GM12878 (cell line): ENCODE measurements at regions not wholly inside any gene's neighbourhood (a gene's known extent, or its start where the extent isn't known, plus 50 kb on each side); places are given as distances from the start of the nearest gene placed in this dataset.
A peak's percentile ranks its signal among the peaks of the same experiment; 100 is the strongest.

Source experiments
- ATAC-seq: fragments of 200-7000 bp; cut with Tn5 transposase; 3 replicates; pipeline ENCODE4 v1.9.1; 2020; ENCODE audit warnings: mild to moderate bottlenecking, moderate library complexity
- BruUV-seq: library from RNA; stranded (reverse); fragments of 400-500 nt; replicated peaks from 2 replicates; lab custom pipeline; 2021; lab: Mats Ljungman, UMichigan
- CTCF ChIA-PET: fragments of 300-600 bp; sonication (Branson Sonifier 250); formaldehyde crosslinking; extraction: SDS; loops from one replicate; lab custom pipeline; 2021; ENCODE audit warnings: inconsistent platforms; lab: Yijun Ruan, JAX
- POLR2A ChIA-PET: fragments of 350-600 bp; formaldehyde crosslinking; extraction: SDS; loops from one replicate; lab custom pipeline; 2021; ENCODE audit warnings: inconsistent platforms; lab: Charles Lee
- RAD21 ChIA-PET: fragments of 300-600 bp; sonication (Branson Sonifier 250); formaldehyde crosslinking; loops from one replicate; lab custom pipeline; 2023; ENCODE audit warnings: antibody characterized with exemption; ENCODE audit not compliant: unreplicated experiment; lab: Charles Lee
- SMC1A ChIA-PET: fragments of 300-600 bp; sonication (Branson Sonifier 250); formaldehyde crosslinking; loops from one replicate; lab custom pipeline; 2023; ENCODE audit not compliant: unreplicated experiment, uncharacterized antibody; lab: Charles Lee
- DNase-seq: peaks from one replicate; pipeline ENCODE4 v3.0.0-alpha.2; 2011; ENCODE audit warnings: low read depth, low spot score
- FAIRE-seq: peaks from 3 replicates; lab custom pipeline; 2011; peaks lifted over from hg19 to GRCh38; lab: Jason Lieb, UNC
- H2AFZ ChIP-seq: 2 replicates; pipeline ENCODE4 v1.6.0; 2011; ENCODE audit warnings: low read depth, low read length, control low read depth; ENCODE audit not compliant: control insufficient read depth
- H3K27ac ChIP-seq: 2 replicates; pipeline ENCODE4 v1.5.1; 2011; ENCODE audit warnings: control low read depth; ENCODE audit not compliant: control insufficient read depth, insufficient read depth
- H3K27me3 ChIP-seq, 2 experiments: replicated peaks in 1 of 2; 2 replicates each; pipeline versions ENCODE4 v1.6.0 to v1.6.1; 2011; ENCODE audit warnings: low read length in 1 of 2; ENCODE audit not compliant: control insufficient read depth in 2 of 2, insufficient read depth in 2 of 2
- H3K36me3 ChIP-seq, 2 experiments: 2 replicates each; pipeline ENCODE4 v1.5.1; 2011; ENCODE audit warnings: low read length in 1 of 2; ENCODE audit not compliant: control insufficient read depth in 2 of 2, insufficient read depth in 2 of 2
- H3K4me1 ChIP-seq: 2 replicates; pipeline ENCODE4 v1.6.1; 2011; ENCODE audit warnings: mild to moderate bottlenecking, low read length, moderate library complexity, mixed read lengths; ENCODE audit not compliant: control insufficient read depth, insufficient read depth
- H3K4me2 ChIP-seq: 2 replicates; pipeline ENCODE4 v1.6.0; 2011; ENCODE audit warnings: control low read depth; ENCODE audit not compliant: control insufficient read depth, insufficient read depth
- H3K4me3 ChIP-seq: fragments of 200-600 bp; sonication (generic); 2 replicates; pipeline ENCODE4 v1.5.1; 2016
- H3K79me2 ChIP-seq: 2 replicates; pipeline ENCODE4 v1.6.0; 2011; ENCODE audit warnings: low read length; ENCODE audit not compliant: control insufficient read depth, insufficient read depth
- H3K9ac ChIP-seq: 2 replicates; pipeline ENCODE4 v1.8.0; 2011; ENCODE audit warnings: low read length, control low read depth, mixed read lengths; ENCODE audit not compliant: control insufficient read depth, insufficient read depth
- H3K9me3 ChIP-seq: replicated peaks from 3 replicates; pipeline ENCODE4 v1.5.1; 2011; ENCODE audit warnings: mild to moderate bottlenecking, low read length; ENCODE audit not compliant: control insufficient read depth, insufficient read depth
- H4K20me1 ChIP-seq: 2 replicates; pipeline ENCODE4 v1.6.0; 2011; ENCODE audit not compliant: control insufficient read depth, insufficient read depth
- BCL11A ChIP-seq: IDR thresholded peaks from 2 replicates; pipeline ENCODE4 v1.6.1; 2011; ENCODE audit warnings: low read depth, low read length
- CBFB ChIP-seq: IDR thresholded peaks from 2 replicates; pipeline ENCODE4 v1.6.1; 2016; ENCODE audit warnings: antibody characterized with exemption, low read depth
- CREM ChIP-seq: IDR thresholded peaks from 2 replicates; pipeline ENCODE4 v1.6.1; 2014; ENCODE audit warnings: antibody characterized with exemption, low read depth
- HCFC1 ChIP-seq: fragments of 150-350 bp; IDR thresholded peaks from 2 replicates; pipeline ENCODE4 v1.6.1; 2014; ENCODE audit warnings: low read length
- IKZF2 ChIP-seq, 2 experiments: fragments of 450-650 bp; IDR thresholded peaks; 2 replicates each; pipeline ENCODE4 v1.6.1; 2017; ENCODE audit warnings: mild to moderate bottlenecking in 2 of 2, moderate library complexity in 2 of 2
- IRF3 ChIP-seq: fragments of 450-650 bp; IDR thresholded peaks from 2 replicates; pipeline ENCODE4 v1.6.1; 2014; ENCODE audit warnings: mild to moderate bottlenecking
- MTA2 ChIP-seq: fragments of 450-650 bp; IDR thresholded peaks from 2 replicates; pipeline ENCODE4 v1.6.1; 2016; ENCODE audit warnings: low read depth, mild to moderate bottlenecking, moderate library complexity
- NBN ChIP-seq: fragments of 450-650 bp; IDR thresholded peaks from 2 replicates; pipeline ENCODE4 v1.6.1; 2016
- NFIC ChIP-seq: IDR thresholded peaks from 2 replicates; pipeline ENCODE4 v1.6.1; 2012; ENCODE audit warnings: low read depth, mild to moderate bottlenecking, inconsistent platforms, low read length, moderate library complexity
- NFYA ChIP-seq: IDR thresholded peaks from 2 replicates; pipeline ENCODE4 v1.6.1; 2011; ENCODE audit warnings: low read depth, mild to moderate bottlenecking, low read length, improper control_type of control experiment, borderline replicate concordance
- NR2F1 ChIP-seq: fragments of 450-650 bp; conservative IDR thresholded peaks from 2 replicates; pipeline ENCODE4 v1.6.1; 2017; ENCODE audit warnings: mild to moderate bottlenecking
- POLR2AphosphoS5 ChIP-seq: IDR thresholded peaks from 2 replicates; pipeline ENCODE4 v1.6.1; 2011; ENCODE audit warnings: mild to moderate bottlenecking, low read length, inconsistent platforms
- RAD21 ChIP-seq: IDR thresholded peaks from 2 replicates; pipeline ENCODE4 v1.6.1; 2011; ENCODE audit warnings: mild to moderate bottlenecking, low read depth, low read length, moderate library complexity; ENCODE audit not compliant: insufficient read depth
- RCOR1 ChIP-seq: conservative IDR thresholded peaks from 2 replicates; pipeline ENCODE4 v1.6.1; 2012; ENCODE audit warnings: low read depth, low read length, improper control_type of control experiment
- SPI1 ChIP-seq: IDR thresholded peaks from 2 replicates; pipeline ENCODE4 v1.6.1; 2011; ENCODE audit warnings: low read depth, mild to moderate bottlenecking, low read length, moderate library complexity, borderline replicate concordance; ENCODE audit not compliant: insufficient read depth
- TBL1XR1 ChIP-seq: IDR thresholded peaks from 2 replicates; pipeline ENCODE4 v1.6.1; 2012; ENCODE audit warnings: low read depth, low read length, improper control_type of control experiment
- TCF7 ChIP-seq: IDR thresholded peaks from 2 replicates; pipeline ENCODE4 v1.6.1; 2014; ENCODE audit warnings: antibody characterized with exemption, borderline replicate concordance
- ZNF687 ChIP-seq: fragments of 450-650 bp; IDR thresholded peaks from 2 replicates; pipeline ENCODE4 v1.6.1; 2017; ENCODE audit warnings: mild to moderate bottlenecking, moderate library complexity
- WGBS: methylation state at CpG from one replicate; pipeline ENCODE4 v1.1.6; 2016; ENCODE audit warnings: low lambda C conversion rate; ENCODE audit not compliant: insufficient replicate concordance, insufficient coverage; ENCODE audit errors: missing lambda C conversion rate; 5-methylcytosine and 5-hydroxymethylcytosine counted together
- in situ Hi-C: fragments of 300-500 bp; cut with MboI; formaldehyde crosslinking; loops from 9 replicates; pipeline ENCODE4 v1.14.3; 2018; ENCODE audit warnings: mixed read lengths
- intact Hi-C: fragments of 100-400 bp; cut with micrococcal nuclease; formaldehyde crosslinking; loops from one replicate; pipeline ENCODE4 v1.14.2; 2022; ENCODE audit not compliant: unreplicated experiment

GRCh38 chr12:24127919-24128721, 178.7 kb upstream of the SOX5 start:
- H2AFZ ChIP-seq = no peak overlapping the region
- H3K9ac ChIP-seq = no peak overlapping the region
- no peaks in the 10 kb centered on the region for H3K36me3 ChIP-seq
- H3K4me2 ChIP-seq = peak overlapping the region; percentile 28
- intact Hi-C loops (loop anchor here (1.0 to 2.0 kb wide), 3 partner anchors 44 to 711 kb away; no protein-coding TSS in a partner anchor), in situ Hi-C loops (no loop called here)
- ChIA-PET POLR2A (no interaction called here), CTCF (interaction anchor here (0.6 to 1.0 kb wide), 2 partner anchors 8 to 93 kb away, joined by 3 to 4 read pairs; no protein-coding TSS in a partner anchor), SMC1A (interaction anchor here (0.9 to 1.9 kb wide), 4 partner anchors 13 to 84 kb away, joined by 3 to 5 read pairs (median 4); no protein-coding TSS in a partner anchor), RAD21 (interaction anchor here (0.6 to 1.1 kb wide), 4 partner anchors 19 to 345 kb away, joined by 3 read pairs; no protein-coding TSS in a partner anchor)
- no peak overlapping the region; the same call in 1 of the 2 replicates for H3K4me3 ChIP-seq
- ATAC-seq (peak; percentile 96), FAIRE-seq (peak; percentile 80), DNase-seq (peak; percentile 63)
- WGBS = under 1% methylated on average over 9 of the region's 9 CpGs
- H3K9me3 ChIP-seq = no peaks in the 10 kb centered on the region; the same call in 2 of the 3 replicates
- H4K20me1 ChIP-seq = no peaks in the 10 kb centered on the region
- H3K79me2 ChIP-seq = no peaks in the 10 kb centered on the region
- peaks cover 8% of the 10 kb centered on the region for H3K4me1 ChIP-seq
- 0 out of 4 replicates have a peak, but pooled peaks cover 0 to 2% of the 10 kb centered on the region in 2 experiments for H3K27me3 ChIP-seq
- BruUV-seq = no TSS peak
- no peak overlapping the region for H3K27ac ChIP-seq
- no peak for TF ChIP-seq SPI1
- no peak for TF ChIP-seq RAD21
- TF ChIP-seq CBFB = peak; percentile 39; the same call in 1 of the 2 replicates
- peak; percentile 62 for TF ChIP-seq NFIC
- TF ChIP-seq POLR2AphosphoS5 = no peak
- TF ChIP-seq BCL11A = no peak; the same call in 1 of the 2 replicates
- no peak for TF ChIP-seq TCF7
- peak; percentile 74 for TF ChIP-seq MTA2
- 0 out of 2 replicates have a peak, but pooled peaks have one; percentile 46 for TF ChIP-seq NBN
- TF ChIP-seq NFYA = no peak
- TF ChIP-seq RCOR1 = peak; percentile 84; the same call in 1 of the 2 replicates
- no peak for TF ChIP-seq IRF3
- TF ChIP-seq HCFC1 = no peak
- peak; percentile 50; the same call in 1 of the 2 replicates for TF ChIP-seq TBL1XR1
- peak; percentile 37 to 74; a peak in 3 of 4 replicates for TF ChIP-seq IKZF2 (IDR thresholded peaks at IDR 0.05)
- TF ChIP-seq CREM = 0 out of 2 replicates have a peak, but pooled peaks have one; percentile 10
- peak; percentile 76 for TF ChIP-seq NR2F1
- no peak for TF ChIP-seq ZNF687
